WTC11 (cell line): ENCODE measurements at regions not wholly inside any gene's neighbourhood (a gene's known extent, or its start where the extent isn't known, plus 50 kb on each side); places are given as distances from the start of the nearest gene placed in this dataset.

Experiments used
- ATAC-seq: fragments of 200-7000 bp; cut with Tn5 transposase; 2 replicates; pipeline ENCODE4 v1.10.0; 2021; ENCODE audit warnings: mild to moderate bottlenecking, moderate library complexity
- CTCF ChIA-PET: fragments of 300-600 bp; sonication (Branson Sonifier 250); formaldehyde crosslinking; loops from one replicate; lab custom pipeline; 2021; ENCODE audit warnings: antibody characterized with exemption; lab: Charles Lee
- POLR2A ChIA-PET: fragments of 350-600 bp; sonication (Branson Sonifier 250); formaldehyde crosslinking; loops from one replicate; lab custom pipeline; 2021; ENCODE audit warnings: antibody characterized with exemption; lab: Charles Lee
- DNase-seq: peaks from one replicate; pipeline ENCODE4 v3.0.0; 2021; ENCODE audit warnings: low spot score
- H3K27ac Mint-ChIP-seq: 2 replicates; pipeline ENCODE4 v1.8.0; 2021; ENCODE audit warnings: mixed read lengths
- H3K27me3 Mint-ChIP-seq: 2 replicates; pipeline ENCODE4 v1.8.0; 2021; ENCODE audit warnings: low read depth, mild to moderate bottlenecking, moderate library complexity, mixed read lengths
- H3K36me3 Mint-ChIP-seq: 2 replicates; pipeline ENCODE4 v1.8.0; 2021; ENCODE audit warnings: mixed read lengths
- H3K4me1 Mint-ChIP-seq: 2 replicates; pipeline ENCODE4 v1.8.0; 2022; ENCODE audit warnings: mixed read lengths
- H3K4me3 Mint-ChIP-seq: 2 replicates; pipeline ENCODE4 v1.8.0; 2021; ENCODE audit warnings: mild to moderate bottlenecking, moderate library complexity, mixed read lengths
- H3K9me3 Mint-ChIP-seq: 2 replicates; pipeline ENCODE4 v1.8.0; 2021; ENCODE audit warnings: mixed read lengths
- AFF4 ChIP-seq: sonication (generic); formaldehyde crosslinking; IDR thresholded peaks from 2 replicates; pipeline ENCODE4 v1.8.1; 2023; ENCODE audit warnings: mild to moderate bottlenecking, missing genetic modification reagents, borderline replicate concordance
- ATF2 ChIP-seq: sonication (generic); formaldehyde crosslinking; IDR thresholded peaks from 2 replicates; pipeline ENCODE4 v1.8.1; 2022; ENCODE audit warnings: low read depth, missing genetic modification reagents, borderline replicate concordance
- ATF6 ChIP-seq: sonication (generic); formaldehyde crosslinking; IDR thresholded peaks from 2 replicates; pipeline ENCODE4 v1.8.1; 2023; ENCODE audit warnings: mild to moderate bottlenecking, missing genetic modification reagents
- E2F1 ChIP-seq: sonication (generic); formaldehyde crosslinking; IDR thresholded peaks from 2 replicates; pipeline ENCODE4 v1.8.0; 2022; ENCODE audit warnings: mild to moderate bottlenecking, missing genetic modification reagents
- EMX1 ChIP-seq: fragments of 250-450 bp; sonication (Bioruptor Pico); IDR thresholded peaks from 2 replicates; pipeline ENCODE4 v1.8.0; 2021; ENCODE audit warnings: mild to moderate bottlenecking
- ERG ChIP-seq: fragments of 250-450 bp; sonication (Bioruptor Pico); IDR thresholded peaks from 2 replicates; pipeline ENCODE4 v1.8.0; 2021; ENCODE audit warnings: mild to moderate bottlenecking
- ETV6 ChIP-seq: sonication (generic); formaldehyde crosslinking; IDR thresholded peaks from 2 replicates; pipeline ENCODE4 v1.8.1; 2022; ENCODE audit warnings: mild to moderate bottlenecking, missing genetic modification reagents
- FOXP4 ChIP-seq: sonication (generic); formaldehyde crosslinking; IDR thresholded peaks from 2 replicates; pipeline ENCODE4 v1.8.0; 2022; ENCODE audit warnings: mild to moderate bottlenecking, missing genetic modification reagents
- HMGA2 ChIP-seq: fragments of 250-450 bp; sonication (Bioruptor Pico); IDR thresholded peaks from 2 replicates; pipeline ENCODE4 v1.4.0; 2021; ENCODE audit warnings: mild to moderate bottlenecking, moderate library complexity
- IRF1 ChIP-seq: sonication (generic); formaldehyde crosslinking; IDR thresholded peaks from 2 replicates; pipeline ENCODE4 v1.8.0; 2023; ENCODE audit warnings: missing genetic modification reagents
- NFE2L1 ChIP-seq: sonication (generic); formaldehyde crosslinking; IDR thresholded peaks from 2 replicates; pipeline ENCODE4 v1.8.1; 2023; ENCODE audit warnings: missing genetic modification reagents
- PRRX2 ChIP-seq: fragments of 250-450 bp; sonication (Bioruptor Pico); IDR thresholded peaks from 2 replicates; pipeline ENCODE4 v1.8.0; 2021; ENCODE audit warnings: mild to moderate bottlenecking
- RELA ChIP-seq: sonication (generic); formaldehyde crosslinking; IDR thresholded peaks from 2 replicates; pipeline ENCODE4 v1.8.1; 2022; ENCODE audit warnings: missing genetic modification reagents, mild to moderate bottlenecking, borderline replicate concordance
- TCF7 ChIP-seq: sonication (generic); formaldehyde crosslinking; IDR thresholded peaks from 2 replicates; pipeline ENCODE4 v1.8.0; 2022; ENCODE audit warnings: mild to moderate bottlenecking, low read depth, missing genetic modification reagents, moderate library complexity
- USF1 ChIP-seq: sonication (generic); formaldehyde crosslinking; IDR thresholded peaks from 2 replicates; pipeline ENCODE4 v1.8.0; 2022; ENCODE audit warnings: mild to moderate bottlenecking, missing genetic modification reagents
- ZNF232 ChIP-seq: sonication (generic); formaldehyde crosslinking; IDR thresholded peaks from 2 replicates; pipeline ENCODE4 v1.8.0; 2022; ENCODE audit warnings: mild to moderate bottlenecking, missing genetic modification reagents
- ZNF416 ChIP-seq: fragments of 250-450 bp; sonication (Bioruptor Pico); IDR thresholded peaks from 2 replicates; pipeline ENCODE4 v1.9.0; 2021; ENCODE audit warnings: mild to moderate bottlenecking, inconsistent platforms

- Mint-ChIP-seq H3K36me3 (no peaks in the 10 kb centered on the region), H3K9me3 (peaks cover 3% of the 10 kb centered on the region; the same call in 1 of the 2 replicates), H3K27me3 (no peaks in the 10 kb centered on the region), H3K27ac (no peak overlapping the region), H3K4me3 (no peak overlapping the region), H3K4me1 (no peaks in the 10 kb centered on the region)
- ATAC-seq (no peak), DNase-seq (no peak)
- CTCF ChIA-PET: no interaction called here
- TF ChIP-seq PRRX2 (CRISPR knock-in tag): no peak
- TF ChIP-seq ZNF416 (CRISPR knock-in tag): no peak
- TF ChIP-seq ETV6: no peak
- TF ChIP-seq TCF7 (CRISPR knock-in tag): no peak
- POLR2A ChIA-PET: no interaction called here
These were observed 93.8 kb upstream of the PPP1R26 start for GRCh38 chr9:135385793-135386192.

GRCh38 chr9:135387976-135388375 lies 91.6 kb upstream of the PPP1R26 start:
- DNase-seq: no peak
- Mint-ChIP-seq H3K27me3 (no peaks in the 10 kb centered on the region), H3K4me1 (peaks cover 2% of the 10 kb centered on the region; the same call in 1 of the 2 replicates), H3K27ac (no peak overlapping the region), H3K9me3 (no peaks in the 10 kb centered on the region), H3K4me3 (no peak overlapping the region), H3K36me3 (no peaks in the 10 kb centered on the region)
- ChIA-PET CTCF (no interaction called here), POLR2A (no interaction called here)
- no peak for ATAC-seq
- TF ChIP-seq E2F1 (CRISPR knock-in tag): no peak
- no peak for TF ChIP-seq HMGA2 (CRISPR knock-in tag)
- TF ChIP-seq NFE2L1: no peak

GRCh38 chr9:135388530-135388929 lies 91.1 kb upstream of the PPP1R26 start:
- peaks cover 2% of the 10 kb centered on the region; the same call in 1 of the 2 replicates for H3K4me1 Mint-ChIP-seq
- ChIA-PET CTCF (no interaction called here), POLR2A (no interaction called here)
- H3K9me3 Mint-ChIP-seq: no peaks in the 10 kb centered on the region
- no peaks in the 10 kb centered on the region for H3K36me3 Mint-ChIP-seq
- H3K27ac Mint-ChIP-seq: no peak overlapping the region
- no peaks in the 10 kb centered on the region for H3K27me3 Mint-ChIP-seq
- DNase-seq (no peak), ATAC-seq (no peak)
- H3K4me3 Mint-ChIP-seq: no peak overlapping the region
- TF ChIP-seq RELA (CRISPR knock-in tag): no peak
- TF ChIP-seq FOXP4 (CRISPR knock-in tag): no peak
- no peak for TF ChIP-seq ATF2 (CRISPR knock-in tag)
- no peak for TF ChIP-seq IRF1 (CRISPR knock-in tag)
- no peak for TF ChIP-seq ZNF232 (CRISPR knock-in tag)
- no peak for TF ChIP-seq E2F1 (CRISPR knock-in tag)
- no peak for TF ChIP-seq AFF4 (CRISPR knock-in tag)
- TF ChIP-seq ATF6 (CRISPR knock-in tag): no peak
- TF ChIP-seq USF1 (CRISPR knock-in tag): no peak
- TF ChIP-seq ERG (CRISPR knock-in tag): no peak
- no peak for TF ChIP-seq EMX1
